ENCODE measurements at regions not wholly inside any gene's neighbourhood (a gene's known extent, or its start where the extent isn't known, plus 50 kb on each side); places are given as distances from the start of the nearest gene placed in this dataset.

GRCh38 chr3:105137911-105138310, 228.8 kb upstream of the ALCAM start:
- TF ChIP-seq CTCF (IDR thresholded peaks at IDR 0.05) (no peak), POLR2A (IDR thresholded peaks at IDR 0.05) (no peak)
